ENCODE measurements at regions not wholly inside any gene's neighbourhood (a gene's known extent, or its start where the extent isn't known, plus 50 kb on each side); places are given as distances from the start of the nearest gene placed in this dataset.

DNA sequence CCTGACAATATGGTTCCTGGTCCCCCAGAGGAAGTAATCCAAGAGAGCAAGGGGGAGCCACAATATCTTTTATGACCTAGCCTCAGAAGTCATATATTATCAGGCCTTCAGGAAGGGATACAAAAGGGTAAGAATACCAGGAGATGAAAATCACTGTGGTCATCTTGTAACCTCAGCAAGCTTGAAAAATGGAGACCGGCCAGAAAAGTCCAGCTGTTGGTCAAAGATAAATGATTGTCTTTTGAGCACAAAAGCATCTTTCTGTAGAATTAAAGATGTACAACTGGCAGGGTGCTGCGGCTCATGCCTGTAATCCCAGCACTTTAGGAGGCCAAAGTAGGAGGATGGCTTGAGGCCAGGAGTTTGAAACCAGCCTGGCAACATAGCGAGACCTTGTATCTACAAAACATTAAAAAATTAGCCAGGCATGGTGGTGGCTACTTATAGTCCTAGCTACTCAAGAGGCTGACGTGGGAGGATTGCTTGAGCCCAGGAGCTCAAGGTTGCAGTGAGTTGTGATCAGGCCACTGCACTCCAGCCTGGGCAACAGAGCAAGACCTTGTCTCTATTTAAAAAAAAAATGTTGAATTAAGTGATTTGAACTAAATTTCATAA, 118.0 kb upstream of the MARCKS start:
- DNase-seq (ENCODE audit: low read depth in 2 of 3, low spot score in 2 of 3): no peak

DNA sequence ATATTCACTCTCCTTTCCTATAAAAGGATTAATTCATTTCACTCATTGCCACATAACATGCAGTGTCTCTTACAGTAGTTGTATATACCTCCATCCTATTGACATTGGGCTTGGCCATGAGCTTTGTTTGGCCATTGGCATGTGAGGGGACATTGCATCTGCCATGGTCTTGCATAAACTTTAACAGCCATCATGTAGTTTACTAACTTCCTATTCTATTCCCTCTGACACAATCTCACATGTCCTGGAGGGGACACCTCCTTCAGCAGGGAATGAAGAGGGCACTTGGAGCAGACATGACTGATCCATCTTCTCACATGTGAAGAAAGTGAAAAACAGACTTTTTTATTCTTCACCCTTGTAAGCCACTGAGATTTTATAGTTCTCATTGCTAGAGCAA, 115.5 kb upstream of the MARCKS start:
- DNase-seq (ENCODE audit: low read depth in 2 of 3, low spot score in 2 of 3): no peak

DNA sequence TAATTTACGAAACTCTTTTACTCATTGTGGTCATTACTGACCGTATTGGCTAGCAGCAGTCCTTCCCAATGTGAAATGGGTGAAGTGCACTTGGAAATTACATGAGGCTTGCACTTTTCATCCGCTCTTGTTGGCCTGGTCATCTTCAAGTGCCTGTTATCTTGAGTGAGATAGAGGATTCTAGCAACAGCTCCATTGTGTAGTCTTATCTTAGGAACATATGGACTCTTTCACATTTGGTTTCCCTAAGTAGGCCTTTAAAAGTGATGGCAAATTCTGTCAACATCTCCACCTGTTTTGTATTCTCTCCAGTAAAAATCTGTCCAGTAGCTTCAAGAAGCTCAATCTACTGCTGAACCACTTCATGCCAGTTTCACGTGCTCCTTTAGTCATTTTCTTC, 114.8 kb upstream of the MARCKS start:
- no peak for DNase-seq (ENCODE audit: low read depth in 2 of 3, low spot score in 2 of 3)

DNA sequence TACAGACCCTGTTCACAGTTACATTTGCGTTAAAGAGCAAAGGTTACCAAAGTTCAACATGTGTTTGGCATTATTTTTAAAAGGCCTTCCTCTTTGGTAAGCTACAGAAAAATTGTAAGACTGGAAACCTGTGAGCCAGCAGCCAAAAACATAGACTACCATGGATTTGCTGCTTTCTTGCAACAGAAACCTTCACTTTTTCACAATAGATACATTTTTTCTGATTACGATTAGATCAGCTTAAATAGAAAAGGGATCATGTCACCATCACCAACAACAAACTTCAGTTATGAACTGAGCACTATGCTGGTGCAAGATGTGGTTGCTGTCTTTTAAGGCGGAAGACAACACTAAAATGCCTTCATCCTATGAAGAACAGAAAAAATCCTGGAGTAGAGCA, 112.3 kb upstream of the MARCKS start:
- no peak for DNase-seq (ENCODE audit: low read depth in 2 of 3, low spot score in 2 of 3)

DNA sequence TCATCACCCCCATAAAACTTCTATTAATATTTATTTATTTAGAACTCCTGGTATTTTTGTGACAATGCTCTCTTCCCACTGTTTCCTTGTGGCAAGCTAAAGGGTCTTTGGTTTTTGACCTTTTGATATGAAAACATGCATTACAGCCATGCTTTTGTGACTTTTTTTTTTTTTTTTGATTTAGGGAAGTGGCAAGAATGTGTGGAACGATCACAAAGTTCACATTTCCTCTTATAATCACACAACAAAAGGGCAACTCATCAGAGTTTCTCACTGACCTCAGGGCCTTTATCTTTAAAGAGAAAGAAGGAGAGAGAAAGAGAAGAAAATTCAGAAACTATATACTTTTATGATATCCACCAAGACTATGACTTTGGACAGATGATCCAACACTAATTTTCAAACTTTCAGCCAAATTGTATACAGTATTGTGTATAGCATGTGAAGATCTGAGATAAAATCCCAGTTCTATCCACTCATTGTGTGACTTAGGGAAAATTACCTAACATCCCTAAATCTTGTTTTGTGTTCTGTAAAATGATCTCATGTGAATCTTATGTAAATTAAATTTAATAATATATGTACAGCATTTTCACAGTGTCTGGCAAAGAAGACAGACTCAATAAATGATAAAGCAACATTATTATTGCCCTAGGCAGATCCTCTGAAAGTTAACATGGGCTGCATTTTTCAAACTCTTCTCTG, 106.8 kb upstream of the MARCKS start:
- peak in 1 of 3 donors; percentile 17 for DNase-seq (ENCODE audit: low read depth in 2 of 3, low spot score in 2 of 3)

DNA sequence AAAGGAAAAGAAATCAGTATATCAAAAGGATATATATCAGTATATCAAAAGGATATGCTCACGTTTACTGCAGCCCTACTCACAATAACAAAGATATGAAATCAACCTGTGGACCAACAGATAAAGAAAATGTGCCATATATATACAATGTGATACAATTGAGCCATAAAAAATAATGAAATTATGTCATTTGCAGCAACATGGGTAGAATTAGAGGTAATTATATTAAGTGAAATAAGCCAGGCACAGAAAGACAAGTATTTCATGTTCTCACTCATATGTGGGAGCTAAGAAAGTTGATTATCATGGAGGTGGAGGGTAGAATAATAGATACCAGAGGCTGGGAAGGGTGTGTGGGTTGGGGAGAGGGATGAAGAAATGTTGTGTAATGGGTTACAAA, 102.9 kb upstream of the MARCKS start:
- no peak for DNase-seq (ENCODE audit: low read depth in 2 of 3, low spot score in 2 of 3)

DNA sequence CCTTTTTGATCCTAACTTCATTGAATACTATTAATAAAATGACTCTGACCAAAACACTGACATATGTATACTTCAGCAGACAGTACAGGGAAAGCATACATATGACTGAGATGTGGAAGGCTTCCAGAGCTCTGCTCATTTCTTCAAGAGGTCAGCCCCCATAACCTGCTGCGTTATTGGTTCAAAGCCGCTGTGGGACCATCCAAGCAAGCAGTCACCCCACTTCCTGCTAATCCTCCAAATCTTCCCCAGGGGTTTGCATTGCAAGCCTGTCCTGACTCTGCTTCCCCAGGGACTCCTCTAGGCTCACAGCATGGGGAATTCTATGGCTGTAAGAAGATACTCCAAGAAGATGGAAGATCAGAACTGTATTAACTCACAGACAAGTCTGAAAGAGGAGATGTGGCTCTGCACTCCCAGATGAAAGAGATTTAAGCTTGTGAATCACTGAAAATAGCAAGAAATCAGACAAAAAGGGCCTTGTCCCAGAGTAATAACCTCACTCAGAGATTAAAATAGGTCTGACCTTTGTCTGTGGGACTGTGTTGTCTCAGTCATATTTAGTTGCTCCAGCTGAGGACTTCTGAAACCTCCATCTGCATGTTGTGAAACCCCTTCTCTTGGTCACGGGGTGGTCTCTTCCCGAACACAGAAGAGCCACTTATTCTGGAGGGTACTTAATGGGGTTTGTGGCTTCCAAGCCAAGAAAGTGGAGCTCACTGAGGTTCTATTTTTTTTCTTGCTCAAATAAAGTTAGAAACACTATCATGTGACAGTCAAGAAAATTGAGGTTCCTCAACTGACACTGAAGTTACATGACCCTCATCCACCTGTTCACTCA, 101.5 kb upstream of the MARCKS start:
- no peak for DNase-seq (ENCODE audit: low read depth in 2 of 3, low spot score in 2 of 3)

DNA sequence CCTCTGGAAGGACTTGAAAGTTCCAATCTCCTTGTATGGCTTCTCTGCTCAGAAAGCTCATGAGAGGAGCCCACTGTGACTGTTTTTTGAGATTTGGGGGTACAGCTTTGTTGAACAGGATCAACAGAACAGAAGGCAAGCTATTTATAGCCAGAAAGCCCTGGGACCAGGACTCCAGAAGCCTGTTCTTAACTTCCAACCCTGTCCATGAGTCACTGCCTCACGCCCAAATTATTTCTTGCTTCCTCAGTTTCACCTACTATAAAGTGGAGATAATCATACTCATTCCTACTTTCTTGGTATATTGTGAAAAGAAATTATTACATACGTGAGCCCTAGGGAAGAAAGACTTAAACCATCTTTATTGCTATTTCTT, 100.9 kb upstream of the MARCKS start:
- no peak for DNase-seq (ENCODE audit: low read depth in 2 of 3, low spot score in 2 of 3)

DNA sequence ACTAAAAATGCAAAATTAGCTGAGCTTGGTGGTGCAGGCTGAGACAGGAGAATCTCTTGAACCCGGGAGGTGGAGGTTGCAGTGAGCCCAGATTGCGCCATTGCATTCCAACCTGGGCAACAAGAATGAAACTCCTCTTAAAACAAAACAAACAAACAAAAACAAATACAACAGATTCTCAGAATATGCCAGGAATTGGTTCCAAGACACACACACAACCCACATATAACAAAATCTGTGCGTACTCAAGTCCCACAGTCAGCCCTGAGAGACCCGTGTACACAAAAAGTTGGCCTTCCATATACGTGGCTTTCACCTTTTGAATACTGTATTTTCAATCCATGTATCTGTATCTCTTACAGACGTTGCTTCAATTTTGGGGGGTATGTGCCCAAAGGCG, 98.9 kb upstream of the MARCKS start:
- no peak for DNase-seq (ENCODE audit: low read depth in 2 of 3, low spot score in 2 of 3)

DNA sequence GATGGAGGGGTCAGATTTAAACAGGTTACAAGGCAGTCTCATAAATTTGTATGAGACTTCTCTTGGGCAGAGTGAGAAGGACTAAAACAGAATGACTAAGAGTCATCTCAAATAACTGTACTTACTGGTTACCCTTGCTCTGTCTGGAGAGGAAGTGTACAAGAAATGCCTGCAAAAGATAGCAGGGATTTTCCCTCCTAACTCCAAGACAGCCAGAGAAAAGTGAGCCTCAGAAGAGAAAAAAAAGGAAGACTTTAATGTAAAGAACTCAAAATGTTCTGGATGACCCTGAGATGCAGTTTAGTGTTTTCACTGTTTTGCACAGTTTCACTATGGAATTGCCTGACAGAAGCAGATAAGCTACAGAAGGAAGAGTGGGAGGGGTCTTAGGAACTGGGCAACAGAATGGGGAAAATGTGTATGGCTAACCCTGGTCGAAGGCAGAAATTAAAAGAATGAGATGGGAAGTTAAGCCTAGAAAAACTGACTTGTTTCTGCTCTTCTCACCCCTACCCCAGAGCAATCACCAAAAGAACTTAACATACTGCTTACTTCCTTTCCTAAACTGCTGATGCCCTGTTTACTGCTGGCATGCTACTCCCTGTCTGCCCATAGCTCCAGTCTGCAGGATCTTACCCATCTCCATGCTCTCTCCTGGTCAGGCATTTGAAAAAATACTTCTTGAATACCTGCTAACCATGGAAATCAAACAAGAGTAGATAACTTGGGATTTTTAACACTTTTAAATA, 98.1 kb upstream of the MARCKS start:
- no peak for DNase-seq (ENCODE audit: low read depth in 2 of 3, low spot score in 2 of 3)

DNA sequence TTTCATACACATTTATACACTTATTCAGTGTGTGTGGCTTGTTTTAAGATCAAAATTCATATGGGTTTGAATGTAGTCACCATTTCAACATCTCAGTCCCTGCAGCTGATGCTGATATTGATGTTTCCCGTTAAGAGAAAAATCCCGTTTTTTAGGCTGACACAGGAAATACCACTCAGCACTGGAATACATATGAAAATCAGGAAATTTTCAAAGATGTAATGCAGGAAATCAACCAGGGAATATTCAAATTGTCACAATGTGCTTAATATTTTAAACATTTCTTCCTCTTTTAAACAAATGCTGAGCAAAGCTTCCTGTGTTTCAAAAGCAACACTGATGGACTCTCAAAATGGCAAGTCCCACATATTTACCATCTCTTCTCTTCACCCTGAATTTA, 94.5 kb upstream of the MARCKS start:
- DNase-seq (ENCODE audit: low read depth in 2 of 3, low spot score in 2 of 3): no peak

DNA sequence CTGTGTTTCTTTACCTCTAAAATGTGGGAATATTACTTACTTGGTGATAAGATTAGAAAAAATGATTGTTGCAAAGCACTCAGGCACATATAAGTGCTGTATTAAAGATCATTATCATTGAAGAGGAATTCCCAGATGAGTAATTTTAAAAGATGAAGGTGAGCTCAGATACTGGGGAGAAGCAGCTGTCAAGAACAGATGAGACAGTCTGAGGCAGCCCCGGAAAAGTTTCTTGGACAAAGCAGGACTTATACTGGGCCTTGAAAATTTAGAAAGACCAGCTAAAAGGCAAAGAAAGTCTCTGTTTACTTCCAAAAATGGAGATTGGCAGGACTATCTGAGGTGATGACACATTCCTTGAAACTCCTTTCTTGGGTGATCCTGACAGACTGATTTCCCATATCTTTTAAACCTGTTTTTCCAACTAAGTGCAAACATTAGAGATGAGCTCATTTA, 93.8 kb upstream of the MARCKS start:
- no peak for DNase-seq (ENCODE audit: low read depth in 2 of 3, low spot score in 2 of 3)

DNA sequence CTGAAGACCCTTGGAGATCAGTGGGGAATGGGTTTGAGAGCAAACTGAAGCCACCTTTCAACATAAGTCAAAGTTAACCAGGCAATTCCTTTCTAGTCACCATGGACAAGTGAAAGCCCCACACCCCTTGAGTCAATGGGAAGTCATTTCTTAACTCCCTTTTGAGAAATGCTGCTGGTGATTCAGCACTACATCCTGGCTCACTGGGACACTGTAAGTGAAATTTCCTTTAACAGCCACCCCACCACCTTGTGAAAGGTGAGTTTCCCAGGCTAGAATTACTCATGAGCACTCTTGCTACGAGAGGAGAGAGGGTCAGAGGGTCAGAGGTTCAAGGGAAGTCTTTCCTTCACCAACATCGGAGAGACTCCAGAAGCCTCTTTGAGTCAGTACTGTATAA, 93.3 kb upstream of the MARCKS start:
- DNase-seq (ENCODE audit: low read depth in 2 of 3, low spot score in 2 of 3): no peak

DNA sequence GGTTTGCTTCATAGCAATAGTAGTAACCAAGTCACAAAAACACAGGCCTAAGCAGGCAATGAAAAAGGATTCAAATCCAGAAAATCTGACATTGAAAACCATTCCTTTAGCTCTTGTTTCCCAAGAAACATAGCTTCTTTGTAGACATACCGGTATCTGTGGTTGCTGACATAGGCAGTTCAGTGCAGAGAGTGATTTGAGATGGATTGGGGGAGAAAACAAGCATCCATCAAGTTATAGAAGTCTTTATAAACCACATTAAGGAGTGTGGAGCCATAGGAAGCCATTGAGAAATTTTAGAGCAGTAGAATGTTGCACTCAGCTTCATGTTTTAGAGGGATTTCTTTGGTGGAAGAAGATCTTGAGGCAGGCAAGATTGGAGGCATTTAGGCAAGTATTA, 91.2 kb upstream of the MARCKS start:
- DNase-seq (ENCODE audit: low read depth in 2 of 3, low spot score in 2 of 3): no peak

DNA sequence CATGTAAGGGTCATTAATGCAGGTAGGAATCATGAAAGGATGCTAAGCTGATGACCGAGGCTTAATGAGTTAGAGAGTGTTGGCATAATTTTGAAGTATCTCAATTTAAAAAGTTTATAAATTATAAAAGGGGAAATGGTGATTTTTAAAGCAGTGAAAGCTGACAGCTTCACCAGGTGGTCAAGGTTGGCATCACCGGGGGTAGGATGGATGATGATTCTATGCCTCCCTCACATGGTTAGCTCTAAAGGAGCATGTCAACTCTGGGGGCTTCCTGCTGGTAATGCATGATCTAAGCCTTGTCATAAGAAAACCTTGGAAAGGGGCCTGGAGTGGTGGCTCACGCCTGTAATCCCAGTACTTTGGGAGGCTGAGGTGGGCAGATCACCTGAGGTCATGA, 89.2 kb upstream of the MARCKS start:
- DNase-seq (ENCODE audit: low read depth in 2 of 3, low spot score in 2 of 3): no peak

DNA sequence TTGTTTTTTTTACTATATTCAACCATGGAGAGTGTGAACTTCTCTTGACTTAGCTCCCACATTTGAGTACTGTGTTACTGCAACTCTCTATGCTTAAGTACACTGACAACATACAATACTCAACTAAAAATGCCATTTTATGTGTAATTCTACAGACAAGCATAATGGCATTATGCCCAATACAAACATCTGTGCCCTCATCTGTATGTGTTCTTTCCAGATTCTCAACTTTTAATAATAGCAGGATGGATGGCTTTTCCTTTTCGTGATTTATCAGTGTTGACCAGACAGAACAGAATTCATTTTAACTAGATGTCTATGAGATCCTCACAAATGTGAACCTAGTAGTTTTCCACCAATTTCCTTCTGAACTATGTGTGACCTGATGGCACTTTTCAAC, 84.2 kb upstream of the MARCKS start:
- no peak for DNase-seq (ENCODE audit: low read depth in 2 of 3, low spot score in 2 of 3)

DNA sequence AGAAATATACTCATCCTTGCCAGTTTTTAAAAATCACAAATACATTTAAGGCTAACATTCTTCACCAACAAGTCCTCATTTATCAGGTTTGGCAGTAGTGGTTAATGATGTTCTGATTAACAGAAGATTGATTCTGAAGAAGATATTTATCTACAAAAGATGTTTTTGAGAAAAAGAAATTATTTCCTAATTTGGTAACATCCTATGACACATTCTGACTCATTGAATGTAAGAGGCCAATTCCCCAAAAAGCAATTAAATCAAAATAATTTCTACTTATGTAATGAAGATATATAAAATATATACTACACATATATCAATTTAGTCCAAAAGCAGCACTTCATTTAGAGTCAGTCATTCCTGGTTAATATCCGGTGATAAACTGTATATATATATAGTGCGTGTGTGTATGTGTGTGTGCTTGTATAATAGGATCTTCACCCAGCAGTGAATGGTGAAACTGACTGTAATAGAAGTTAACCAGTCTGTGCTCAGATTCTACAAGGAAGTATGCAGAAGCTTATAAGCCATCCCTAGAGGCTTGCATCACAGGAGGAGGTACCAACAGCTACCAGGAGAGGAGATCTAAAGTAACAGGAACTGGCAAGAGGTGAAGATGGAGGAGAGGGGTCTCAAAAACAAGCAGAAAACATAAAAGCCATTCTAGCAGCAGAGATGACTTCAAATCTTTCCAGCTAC, 82.9 kb upstream of the MARCKS start:
- no peak for DNase-seq (ENCODE audit: low read depth in 2 of 3, low spot score in 2 of 3)

DNA sequence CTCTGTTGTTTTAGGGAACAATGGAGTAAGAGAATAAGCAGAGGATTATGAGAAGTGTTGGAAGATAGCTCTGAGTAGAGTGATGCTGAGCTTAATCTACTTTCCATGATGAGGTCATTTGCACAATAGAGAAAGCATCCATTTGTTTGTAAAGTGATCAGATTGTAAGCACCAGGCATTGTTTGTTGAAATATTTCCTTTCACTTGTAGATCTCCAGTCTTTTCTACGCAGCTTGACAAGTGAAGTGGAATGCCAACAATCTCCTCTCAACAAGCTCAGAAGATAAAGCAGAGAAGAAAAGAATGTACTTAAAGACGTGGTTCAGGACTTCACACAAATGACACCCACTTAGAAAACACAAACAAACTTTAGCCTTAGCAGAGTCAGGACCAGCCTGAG, 80.1 kb upstream of the MARCKS start:
- no peak for DNase-seq (ENCODE audit: low read depth in 2 of 3, low spot score in 2 of 3)

DNA sequence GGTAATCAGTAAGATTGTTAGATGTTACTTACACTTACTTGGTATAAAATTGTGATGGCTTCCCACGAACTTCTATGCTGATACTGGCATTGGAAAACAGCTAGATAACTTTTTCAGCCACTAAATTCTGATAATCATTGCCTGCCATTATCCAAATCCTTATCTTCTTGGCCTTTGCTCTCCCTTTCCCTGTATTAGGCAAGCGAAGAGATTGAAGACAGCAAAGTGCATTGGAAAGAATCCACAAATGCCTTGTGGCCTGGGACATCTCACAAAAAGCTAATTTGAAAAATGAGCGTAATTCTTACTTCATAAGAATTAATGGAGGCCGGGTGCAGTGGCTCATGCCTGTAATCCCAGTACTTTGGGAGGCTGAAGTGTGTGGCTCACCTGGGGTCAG, 79.5 kb upstream of the MARCKS start:
- DNase-seq (ENCODE audit: low read depth in 2 of 3, low spot score in 2 of 3): no peak

DNA sequence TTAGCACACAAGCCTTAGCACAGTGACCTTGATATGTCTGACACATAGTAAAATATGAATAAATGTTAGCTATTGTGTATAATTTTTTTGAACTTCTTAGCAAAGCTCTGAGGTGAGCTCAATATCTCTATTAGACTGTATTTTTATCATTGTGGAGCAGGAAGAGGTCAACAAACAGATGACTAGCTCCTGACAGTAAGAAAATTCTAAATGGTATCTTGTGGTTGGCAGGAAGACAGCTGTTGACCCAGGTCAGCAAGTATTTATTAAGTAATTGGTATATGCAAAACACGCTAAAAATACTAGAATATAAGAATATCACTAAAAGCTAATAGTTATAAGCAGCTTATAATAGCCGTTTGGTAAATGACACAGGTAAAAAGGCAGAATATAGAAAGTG, 77.5 kb upstream of the MARCKS start:
- DNase-seq (ENCODE audit: low read depth in 2 of 3, low spot score in 2 of 3): no peak

DNA sequence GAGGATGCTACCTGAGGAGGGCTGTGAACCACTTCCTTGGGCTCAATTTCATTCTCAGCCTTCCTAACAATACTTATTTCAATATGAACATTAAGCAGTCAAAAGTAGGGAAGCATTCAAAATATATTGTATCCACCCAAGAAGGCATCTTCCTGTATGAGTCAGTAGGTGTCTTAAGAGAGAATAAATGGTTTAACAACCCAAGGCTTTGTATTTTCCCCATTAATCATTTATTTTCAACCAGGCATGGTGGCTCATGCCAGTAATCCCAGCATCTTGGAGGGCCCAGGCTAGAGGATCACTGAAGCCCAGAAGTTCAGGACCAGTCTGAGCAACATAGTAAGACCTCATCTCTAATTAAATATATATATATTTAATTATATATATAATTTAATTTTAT, 74.5 kb upstream of the MARCKS start:
- DNase-seq (ENCODE audit: low read depth in 2 of 3, low spot score in 2 of 3): no peak
